ENCODE measurements at regions not wholly inside any gene's neighbourhood (a gene's known extent, or its start where the extent isn't known, plus 50 kb on each side); places are given as distances from the start of the nearest gene placed in this dataset.

GRCh38 chr14:22163051-22163450 is 426.0 kb downstream of the DAD1 start:
- no peaks in the 10 kb centered on the region for H3F3A ChIP-seq (ENCODE audit: low read depth)
- H3K9me2 ChIP-seq (replicated peaks; ENCODE audit: low read depth, low read length), result no peaks in the 10 kb centered on the region
- TF ChIP-seq EZH2phosphoT487 (IDR thresholded peaks at IDR 0.05; ENCODE audit: borderline replicate concordance), result no peak
- TF ChIP-seq, protein P1, sequence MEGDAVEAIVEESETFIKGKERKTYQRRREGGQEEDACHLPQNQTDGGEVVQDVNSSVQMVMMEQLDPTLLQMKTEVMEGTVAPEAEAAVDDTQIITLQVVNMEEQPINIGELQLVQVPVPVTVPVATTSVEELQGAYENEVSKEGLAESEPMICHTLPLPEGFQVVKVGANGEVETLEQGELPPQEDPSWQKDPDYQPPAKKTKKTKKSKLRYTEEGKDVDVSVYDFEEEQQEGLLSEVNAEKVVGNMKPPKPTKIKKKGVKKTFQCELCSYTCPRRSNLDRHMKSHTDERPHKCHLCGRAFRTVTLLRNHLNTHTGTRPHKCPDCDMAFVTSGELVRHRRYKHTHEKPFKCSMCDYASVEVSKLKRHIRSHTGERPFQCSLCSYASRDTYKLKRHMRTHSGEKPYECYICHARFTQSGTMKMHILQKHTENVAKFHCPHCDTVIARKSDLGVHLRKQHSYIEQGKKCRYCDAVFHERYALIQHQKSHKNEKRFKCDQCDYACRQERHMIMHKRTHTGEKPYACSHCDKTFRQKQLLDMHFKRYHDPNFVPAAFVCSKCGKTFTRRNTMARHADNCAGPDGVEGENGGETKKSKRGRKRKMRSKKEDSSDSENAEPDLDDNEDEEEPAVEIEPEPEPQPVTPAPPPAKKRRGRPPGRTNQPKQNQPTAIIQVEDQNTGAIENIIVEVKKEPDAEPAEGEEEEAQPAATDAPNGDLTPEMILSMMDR (conservative IDR thresholded peaks at IDR 0.05; ENCODE audit: low read length), result peak; percentile 60
- H3K4me2 ChIP-seq (ENCODE audit: low read depth, low read length, poor library complexity, severe bottlenecking), result no peak overlapping the region
- H3K36me3 ChIP-seq (ENCODE audit: insufficient read depth, low read length), result no peaks in the 10 kb centered on the region
- H3K9ac ChIP-seq (ENCODE audit: low read depth, low read length, poor library complexity, severe bottlenecking), result no peak overlapping the region
- H3K4me3 ChIP-seq (ENCODE audit: low read length, poor library complexity, severe bottlenecking), result no peak overlapping the region
- H2AFZ ChIP-seq (ENCODE audit: low read length), result peak overlapping the region; percentile 80; the same call in 1 of the 2 replicates
- H3K27me3 ChIP-seq (ENCODE audit: insufficient read depth, low read length, poor library complexity, severe bottlenecking), result no peaks in the 10 kb centered on the region
- H3K4me1 ChIP-seq (ENCODE audit: insufficient read depth, low read length, poor library complexity, severe bottlenecking), result peaks cover 14% of the 10 kb centered on the region
- H3K9me3 ChIP-seq (ENCODE audit: insufficient read depth, low read depth, low read length), result no peaks in the 10 kb centered on the region
- H3K79me2 ChIP-seq (ENCODE audit: insufficient read depth, low read length), result no peaks in the 10 kb centered on the region
- no peaks in the 10 kb centered on the region for H4K20me1 ChIP-seq (ENCODE audit: insufficient read depth, low read length, poor library complexity, severe bottlenecking)

DNA sequence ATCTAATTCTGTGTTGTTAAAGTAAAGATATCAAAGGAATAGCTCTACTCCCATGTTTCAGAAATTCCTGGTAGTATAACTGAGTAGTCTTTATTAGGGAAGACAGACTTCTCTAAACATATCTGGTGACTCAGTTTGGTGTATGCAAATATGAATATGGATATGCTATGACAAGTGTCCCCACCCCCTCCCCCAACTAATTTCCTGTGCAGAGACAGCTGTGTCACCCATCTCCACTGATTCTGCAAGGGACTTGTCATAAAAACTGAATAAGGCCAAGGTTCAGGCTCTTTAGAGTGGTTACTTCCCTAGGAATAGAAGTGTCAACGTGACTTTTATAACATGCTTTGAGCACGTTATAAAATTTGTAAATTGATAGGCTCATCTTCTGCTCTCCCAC is 429.1 kb downstream of the DAD1 start:
- H3K36me3 ChIP-seq (ENCODE audit: insufficient read depth, low read length), result no peaks in the 10 kb centered on the region
- no peaks in the 10 kb centered on the region for H3F3A ChIP-seq (ENCODE audit: low read depth)
- no peak overlapping the region for H3K4me3 ChIP-seq (ENCODE audit: low read length, poor library complexity, severe bottlenecking)
- H3K4me1 ChIP-seq (ENCODE audit: insufficient read depth, low read length, poor library complexity, severe bottlenecking), result peaks cover 14% of the 10 kb centered on the region
- H3K9ac ChIP-seq (ENCODE audit: low read depth, low read length, poor library complexity, severe bottlenecking), result no peak overlapping the region
- H2AFZ ChIP-seq (ENCODE audit: low read length), result no peak overlapping the region
- H3K9me3 ChIP-seq (ENCODE audit: insufficient read depth, low read depth, low read length), result no peaks in the 10 kb centered on the region
- no peaks in the 10 kb centered on the region for H3K27me3 ChIP-seq (ENCODE audit: insufficient read depth, low read length, poor library complexity, severe bottlenecking)
- TF ChIP-seq EZH2phosphoT487 (IDR thresholded peaks at IDR 0.05; ENCODE audit: borderline replicate concordance), result no peak
- TF ChIP-seq, protein P1 (conservative IDR thresholded peaks at IDR 0.05; ENCODE audit: low read length), result no peak
- no peak overlapping the region for H3K4me2 ChIP-seq (ENCODE audit: low read depth, low read length, poor library complexity, severe bottlenecking)
- no peaks in the 10 kb centered on the region for H3K9me2 ChIP-seq (replicated peaks; ENCODE audit: low read depth, low read length)
- no peaks in the 10 kb centered on the region for H4K20me1 ChIP-seq (ENCODE audit: insufficient read depth, low read length, poor library complexity, severe bottlenecking)
- H3K79me2 ChIP-seq (ENCODE audit: insufficient read depth, low read length), result no peaks in the 10 kb centered on the region

DNA sequence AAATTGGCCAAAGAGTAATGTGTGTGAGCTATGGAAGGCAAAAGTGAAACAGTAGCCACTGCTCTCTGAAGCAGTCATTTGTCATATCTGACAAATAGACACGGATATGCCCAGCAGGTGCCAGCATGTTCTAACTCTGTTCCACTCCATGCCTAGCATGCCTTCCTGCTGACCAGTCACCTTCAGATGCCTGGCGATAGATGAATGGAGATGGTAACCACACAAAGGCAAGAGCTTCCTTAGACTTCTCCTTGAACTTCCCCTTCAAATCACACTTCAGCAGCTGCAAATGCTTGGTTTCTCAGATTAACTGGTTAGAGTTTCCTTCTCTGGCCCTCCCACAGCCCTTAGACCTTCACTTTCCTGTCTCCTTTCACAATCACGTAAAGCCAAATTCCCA is 429.9 kb downstream of the DAD1 start:
- no peaks in the 10 kb centered on the region for H4K20me1 ChIP-seq (ENCODE audit: insufficient read depth, low read length, poor library complexity, severe bottlenecking)
- H3K9me3 ChIP-seq (ENCODE audit: insufficient read depth, low read depth, low read length), result no peaks in the 10 kb centered on the region
- H3K4me2 ChIP-seq (ENCODE audit: low read depth, low read length, poor library complexity, severe bottlenecking), result no peak overlapping the region
- H3K4me1 ChIP-seq (ENCODE audit: insufficient read depth, low read length, poor library complexity, severe bottlenecking), result peaks cover 14% of the 10 kb centered on the region
- no peaks in the 10 kb centered on the region for H3K79me2 ChIP-seq (ENCODE audit: insufficient read depth, low read length)
- no peak overlapping the region for H2AFZ ChIP-seq (ENCODE audit: low read length)
- no peaks in the 10 kb centered on the region for H3K27me3 ChIP-seq (ENCODE audit: insufficient read depth, low read length, poor library complexity, severe bottlenecking)
- H3K9ac ChIP-seq (ENCODE audit: low read depth, low read length, poor library complexity, severe bottlenecking), result no peak overlapping the region
- TF ChIP-seq, protein P1 (conservative IDR thresholded peaks at IDR 0.05; ENCODE audit: low read length), result no peak
- TF ChIP-seq EZH2phosphoT487 (IDR thresholded peaks at IDR 0.05; ENCODE audit: borderline replicate concordance), result no peak
- H3K9me2 ChIP-seq (replicated peaks; ENCODE audit: low read depth, low read length), result no peaks in the 10 kb centered on the region
- H3K4me3 ChIP-seq (ENCODE audit: low read length, poor library complexity, severe bottlenecking), result no peak overlapping the region
- no peaks in the 10 kb centered on the region for H3F3A ChIP-seq (ENCODE audit: low read depth)
- H3K36me3 ChIP-seq (ENCODE audit: insufficient read depth, low read length), result no peaks in the 10 kb centered on the region

All from Loucy (cell line).